Endothelial cell of umbilical vein (primary cell): ENCODE measurements at regions not wholly inside any gene's neighbourhood (a gene's known extent, or its start where the extent isn't known, plus 50 kb on each side); places are given as distances from the start of the nearest gene placed in this dataset.

Source experiments
- BruUV-seq: library from RNA; stranded (reverse); fragments of 400-500 nt; replicated peaks from 2 replicates; lab custom pipeline; 2021; lab: Mats Ljungman, UMichigan
- CTCF ChIA-PET: fragments of 300-600, 350-600 bp; sonication (Branson Sonifier 250); formaldehyde crosslinking; loops from one replicate; lab custom pipeline; 2021; ENCODE audit warnings: antibody characterized with exemption, inconsistent platforms; lab: Charles Lee
- POLR2A ChIA-PET: fragments of 300-600, 350-600 bp; sonication (Branson Sonifier 250); formaldehyde crosslinking; loops from one replicate; lab custom pipeline; 2021; ENCODE audit warnings: antibody characterized with exemption, inconsistent platforms; lab: Charles Lee
- DNase-seq: peaks from one replicate; pipeline ENCODE4 v3.0.0-alpha.2; 2011; ENCODE audit warnings: low read depth, low spot score
- FAIRE-seq: peaks from 2 replicates; lab custom pipeline; 2011; peaks lifted over from hg19 to GRCh38; lab: Jason Lieb, UNC
- H2AFZ ChIP-seq: 2 replicates; pipeline ENCODE4 v1.6.0; 2012; ENCODE audit warnings: low read depth, low read length, control low read depth, inconsistent platforms
- H3K27ac ChIP-seq: 2 replicates; pipeline ENCODE4 v1.5.1; 2011; ENCODE audit warnings: low read depth, mild to moderate bottlenecking, control low read depth, low read length, moderate library complexity; ENCODE audit not compliant: insufficient read depth
- H3K27me3 ChIP-seq, 2 experiments: 2 replicates each; pipeline versions ENCODE4 v1.6.0 to v1.6.1; 2011; ENCODE audit warnings: low read length in 2 of 2, mixed read lengths in 1 of 2; ENCODE audit not compliant: control insufficient read depth in 2 of 2, insufficient read depth in 2 of 2
- H3K36me3 ChIP-seq, 2 experiments: 2 replicates in 1 of 2; 3 replicates in 1 of 2; pipeline ENCODE4 v1.5.1; 2011; ENCODE audit warnings: low read length in 2 of 2, mild to moderate bottlenecking in 1 of 2, moderate library complexity in 1 of 2; ENCODE audit not compliant: control insufficient read depth in 2 of 2, insufficient read depth in 2 of 2; ENCODE audit errors: extremely low read depth in 1 of 2
- H3K4me1 ChIP-seq: 3 replicates; pipeline ENCODE4 v1.5.1; 2011; ENCODE audit warnings: mild to moderate bottlenecking, low read length; ENCODE audit not compliant: control insufficient read depth, insufficient read depth; ENCODE audit errors: extremely low read depth
- H3K4me2 ChIP-seq: 2 replicates; pipeline ENCODE4 v1.6.1; 2011; ENCODE audit warnings: low read length, control low read depth, mixed read lengths; ENCODE audit not compliant: insufficient read depth
- H3K4me3 ChIP-seq, 3 experiments: fragments of 200-600 bp in 1 of 3; sonication (generic), shearing (Covaris generic) in 1 of 3; replicated peaks in 1 of 3; 2 replicates each; pipeline ENCODE4 v1.5.1; 2011 to 2016; ENCODE audit warnings: control low read depth in 3 of 3, low read length in 3 of 3, mild to moderate bottlenecking in 2 of 3, inconsistent platforms in 1 of 3, low read depth in 1 of 3, moderate library complexity in 1 of 3; ENCODE audit not compliant: insufficient read depth in 1 of 3
- H3K79me2 ChIP-seq: 2 replicates; pipeline ENCODE4 v1.6.0; 2012; ENCODE audit warnings: low read length, inconsistent platforms; ENCODE audit not compliant: control insufficient read depth, insufficient read depth
- H3K9ac ChIP-seq: replicated peaks from 2 replicates; pipeline ENCODE3; 2011; ENCODE audit warnings: low read length, control low read depth; ENCODE audit not compliant: insufficient read depth; ENCODE audit errors: extremely low read depth
- H3K9me1 ChIP-seq: replicated peaks from 3 replicates; pipeline ENCODE4 v1.6.0; 2011; ENCODE audit warnings: mild to moderate bottlenecking, low read length; ENCODE audit not compliant: control insufficient read depth, insufficient read depth; ENCODE audit errors: extremely low read depth
- H3K9me3 ChIP-seq: replicated peaks from 2 replicates; pipeline ENCODE4 v1.5.1; 2012; ENCODE audit warnings: low read length, inconsistent platforms; ENCODE audit not compliant: control insufficient read depth, insufficient read depth
- H4K20me1 ChIP-seq: replicated peaks from 2 replicates; pipeline ENCODE3; 2011; ENCODE audit warnings: mild to moderate bottlenecking, low read length; ENCODE audit not compliant: control insufficient read depth, insufficient read depth; ENCODE audit errors: extremely low read depth
- CTCF ChIP-seq, 2 donors: IDR thresholded peaks; 1 replicate in 1 of 2; 2 replicates in 1 of 2; pipeline ENCODE4 v1.5.1; 2011; ENCODE audit warnings: low read length in 2 of 2, mild to moderate bottlenecking in 2 of 2, moderate library complexity in 2 of 2, control low read depth in 1 of 2, inconsistent platforms in 1 of 2, low read depth in 1 of 2; ENCODE audit not compliant: insufficient read depth in 1 of 2; ENCODE audit errors: extremely low read depth in 1 of 2
- EZH2 ChIP-seq: IDR thresholded peaks from 2 replicates; pipeline ENCODE4 v1.6.1; 2012; ENCODE audit warnings: borderline replicate concordance, low read depth, mild to moderate bottlenecking, moderate library complexity, low read length, inconsistent platforms; ENCODE audit not compliant: severe bottlenecking
- FOS ChIP-seq: IDR thresholded peaks from 2 replicates; pipeline ENCODE4 v1.6.1; 2011; ENCODE audit warnings: mild to moderate bottlenecking, low read length, moderate library complexity, borderline replicate concordance; ENCODE audit not compliant: insufficient read depth
- GATA2 ChIP-seq: IDR thresholded peaks from 2 replicates; pipeline ENCODE4 v1.7.0; 2011; ENCODE audit warnings: low read depth, mild to moderate bottlenecking, moderate library complexity, mixed read lengths, low read length; ENCODE audit not compliant: insufficient read length, insufficient read depth
- JUN ChIP-seq: IDR thresholded peaks from 2 replicates; pipeline ENCODE4 v1.6.1; 2011; ENCODE audit warnings: borderline replicate concordance, low read depth; ENCODE audit not compliant: insufficient read length, insufficient read depth
- MAX ChIP-seq: IDR thresholded peaks from 2 replicates; pipeline ENCODE4 v1.6.1; 2011; ENCODE audit not compliant: insufficient read depth, insufficient read length
- MYC ChIP-seq: IDR thresholded peaks from one replicate; pipeline ENCODE4 v1.6.1; 2011; ENCODE audit warnings: mild to moderate bottlenecking, low read depth, low read length
- POLR2A ChIP-seq: IDR thresholded peaks from 2 replicates; pipeline ENCODE4 v1.6.1; 2012; ENCODE audit warnings: low read depth, mild to moderate bottlenecking, control low read depth, low read length
- POLR2AphosphoS5 ChIP-seq: IDR thresholded peaks from 2 replicates; pipeline ENCODE4 v1.6.1; 2012; ENCODE audit warnings: low read depth, mild to moderate bottlenecking, control low read depth, low read length, moderate library complexity; ENCODE audit not compliant: insufficient read depth
- dilution Hi-C: fragments of 300-500 bp; cut with MboI; formaldehyde crosslinking; loops from one replicate; pipeline ENCODE4 v1.15.0; 2019; ENCODE audit warnings: low sequenced_read_pairs; ENCODE audit not compliant: extremely low pct_ligation_motif_present
- intact Hi-C: fragments of 100-400 bp; cut with micrococcal nuclease; formaldehyde crosslinking; loops from one replicate; pipeline ENCODE4 v1.10.0; 2022

GRCh38 chr22:49604732-49605302 is 222.9 kb downstream of the BRD1 start:
- no peak for FAIRE-seq

More at GRCh38 chr22:49604732-49605302, 222.9 kb downstream of the BRD1 start:
- no peak for DNase-seq
- no peak overlapping the region for H3K4me3 ChIP-seq
- ChIA-PET POLR2A (no interaction called here), CTCF (no interaction called here)
- H3K79me2 ChIP-seq: no peaks in the 10 kb centered on the region
- dilution Hi-C loops (no loop called here), intact Hi-C loops (no loop called here)
- no peak for TF ChIP-seq MYC
- TF ChIP-seq GATA2: no peak
- TF ChIP-seq POLR2A: no peak
- no peak for TF ChIP-seq JUN
- no peak for TF ChIP-seq POLR2AphosphoS5
- TF ChIP-seq FOS: no peak
- no peak for TF ChIP-seq EZH2
- TF ChIP-seq MAX: no peak
- TF ChIP-seq CTCF (IDR thresholded peaks at IDR 0.05; ENCODE audit: extremely low read depth in 1 of 2, insufficient read depth in 1 of 2, low read depth in 1 of 2, low read length in 2 of 2): no peak
- H3K36me3 ChIP-seq: no peaks in the 10 kb centered on the region
- no peak overlapping the region for H2AFZ ChIP-seq
- no peaks in the 10 kb centered on the region for H3K27me3 ChIP-seq
- no peak overlapping the region for H3K4me2 ChIP-seq
- no TSS peak for BruUV-seq
- no peak overlapping the region for H3K27ac ChIP-seq
- H3K9me1 ChIP-seq: no peaks in the 10 kb centered on the region
- no peaks in the 10 kb centered on the region for H3K4me1 ChIP-seq
- no peaks in the 10 kb centered on the region for H4K20me1 ChIP-seq
- H3K9me3 ChIP-seq: no peaks in the 10 kb centered on the region
- H3K9ac ChIP-seq: no peak overlapping the region
